Endothelial cell of umbilical vein (primary cell): ENCODE measurements at regions not wholly inside any gene's neighbourhood (a gene's known extent, or its start where the extent isn't known, plus 50 kb on each side); places are given as distances from the start of the nearest gene placed in this dataset.

Experiments
- POLR2AphosphoS5 ChIP-seq: IDR thresholded peaks from 2 replicates; pipeline ENCODE4 v1.6.1; 2012; ENCODE audit warnings: low read depth, mild to moderate bottlenecking, control low read depth, low read length, moderate library complexity; ENCODE audit not compliant: insufficient read depth
- TF ChIP-seq, protein P1 (sequence below), 2 donors: IDR thresholded peaks; 1 replicate in 1 of 2; 2 replicates in 1 of 2; pipeline ENCODE4 v1.5.1; 2011; ENCODE audit warnings: low read length in 2 of 2, mild to moderate bottlenecking in 2 of 2, moderate library complexity in 2 of 2, control low read depth in 1 of 2, inconsistent platforms in 1 of 2, low read depth in 1 of 2; ENCODE audit not compliant: insufficient read depth in 1 of 2; ENCODE audit errors: extremely low read depth in 1 of 2

DNA sequence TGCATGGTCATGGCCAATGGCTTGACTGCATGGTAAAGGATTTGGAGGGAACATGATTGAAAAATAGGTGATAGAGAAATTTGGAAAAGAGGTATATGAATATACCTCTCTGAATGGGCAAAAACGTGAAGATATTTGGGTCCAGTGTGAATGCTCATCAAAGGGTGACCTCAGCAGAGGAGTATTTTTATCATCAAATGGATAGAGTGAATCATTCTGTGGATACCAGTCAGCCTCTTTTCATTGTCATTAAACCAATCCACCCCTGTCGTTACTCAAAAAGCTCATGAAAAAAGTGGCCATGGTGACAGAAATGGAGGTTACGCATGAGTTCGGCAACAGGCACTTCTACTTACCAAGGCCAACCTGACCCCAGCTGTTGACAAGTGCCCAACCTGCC, 1074.7 kb downstream of the TSN start:
- no peak for TF ChIP-seq POLR2AphosphoS5
- TF ChIP-seq, protein P1, sequence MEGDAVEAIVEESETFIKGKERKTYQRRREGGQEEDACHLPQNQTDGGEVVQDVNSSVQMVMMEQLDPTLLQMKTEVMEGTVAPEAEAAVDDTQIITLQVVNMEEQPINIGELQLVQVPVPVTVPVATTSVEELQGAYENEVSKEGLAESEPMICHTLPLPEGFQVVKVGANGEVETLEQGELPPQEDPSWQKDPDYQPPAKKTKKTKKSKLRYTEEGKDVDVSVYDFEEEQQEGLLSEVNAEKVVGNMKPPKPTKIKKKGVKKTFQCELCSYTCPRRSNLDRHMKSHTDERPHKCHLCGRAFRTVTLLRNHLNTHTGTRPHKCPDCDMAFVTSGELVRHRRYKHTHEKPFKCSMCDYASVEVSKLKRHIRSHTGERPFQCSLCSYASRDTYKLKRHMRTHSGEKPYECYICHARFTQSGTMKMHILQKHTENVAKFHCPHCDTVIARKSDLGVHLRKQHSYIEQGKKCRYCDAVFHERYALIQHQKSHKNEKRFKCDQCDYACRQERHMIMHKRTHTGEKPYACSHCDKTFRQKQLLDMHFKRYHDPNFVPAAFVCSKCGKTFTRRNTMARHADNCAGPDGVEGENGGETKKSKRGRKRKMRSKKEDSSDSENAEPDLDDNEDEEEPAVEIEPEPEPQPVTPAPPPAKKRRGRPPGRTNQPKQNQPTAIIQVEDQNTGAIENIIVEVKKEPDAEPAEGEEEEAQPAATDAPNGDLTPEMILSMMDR (IDR thresholded peaks at IDR 0.05; ENCODE audit: extremely low read depth in 1 of 2, insufficient read depth in 1 of 2, low read depth in 1 of 2, low read length in 2 of 2): no peak
